HG03521 (cell line): ENCODE measurements at regions not wholly inside any gene's neighbourhood (a gene's known extent, or its start where the extent isn't known, plus 50 kb on each side); places are given as distances from the start of the nearest gene placed in this dataset.

Experiments
- ATAC-seq: cut with Tn5 transposase; IDR thresholded peaks from one replicate; pipeline ENCODE4 v1.9.1; 2021; ENCODE audit warnings: mild to moderate bottlenecking, moderate library complexity; ENCODE audit not compliant: unreplicated experiment

DNA sequence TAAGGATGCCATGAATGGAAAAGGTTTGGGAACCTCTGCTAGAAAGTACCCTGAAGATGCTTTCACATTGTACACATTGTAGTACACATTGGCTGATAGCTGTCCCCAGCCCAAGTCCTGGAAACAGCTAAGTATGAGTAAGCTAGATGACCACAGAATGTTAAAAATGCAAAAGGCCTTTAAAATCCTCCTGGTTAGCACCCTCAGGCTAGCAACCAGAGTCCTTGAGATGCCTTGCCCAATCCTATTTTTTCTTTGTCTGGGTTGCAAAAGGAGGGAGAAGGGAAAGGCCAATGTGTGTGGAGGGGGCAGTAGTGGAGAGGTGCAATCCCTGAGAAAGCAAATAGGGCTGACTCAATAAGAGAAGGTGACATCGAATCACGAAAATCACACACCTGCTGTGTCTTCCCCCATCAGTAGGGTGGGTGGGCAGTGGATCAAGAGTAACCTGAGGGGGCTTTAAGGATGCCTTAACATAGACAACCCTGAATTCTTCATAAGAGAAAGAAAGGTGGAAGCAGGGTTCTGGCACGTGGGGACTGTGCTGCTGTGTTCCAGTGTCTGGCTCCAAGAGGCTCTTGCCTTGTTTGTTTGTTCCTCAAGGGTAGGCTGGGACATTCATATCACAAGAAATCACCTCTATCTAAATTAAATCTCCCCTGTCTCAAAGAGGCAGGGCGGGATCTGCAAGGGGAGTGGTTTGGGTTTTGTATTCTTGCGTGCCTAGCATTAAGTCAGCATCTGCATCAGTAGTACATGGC is 266.2 kb upstream of the PLXNA2 start:
- no peak for ATAC-seq

DNA sequence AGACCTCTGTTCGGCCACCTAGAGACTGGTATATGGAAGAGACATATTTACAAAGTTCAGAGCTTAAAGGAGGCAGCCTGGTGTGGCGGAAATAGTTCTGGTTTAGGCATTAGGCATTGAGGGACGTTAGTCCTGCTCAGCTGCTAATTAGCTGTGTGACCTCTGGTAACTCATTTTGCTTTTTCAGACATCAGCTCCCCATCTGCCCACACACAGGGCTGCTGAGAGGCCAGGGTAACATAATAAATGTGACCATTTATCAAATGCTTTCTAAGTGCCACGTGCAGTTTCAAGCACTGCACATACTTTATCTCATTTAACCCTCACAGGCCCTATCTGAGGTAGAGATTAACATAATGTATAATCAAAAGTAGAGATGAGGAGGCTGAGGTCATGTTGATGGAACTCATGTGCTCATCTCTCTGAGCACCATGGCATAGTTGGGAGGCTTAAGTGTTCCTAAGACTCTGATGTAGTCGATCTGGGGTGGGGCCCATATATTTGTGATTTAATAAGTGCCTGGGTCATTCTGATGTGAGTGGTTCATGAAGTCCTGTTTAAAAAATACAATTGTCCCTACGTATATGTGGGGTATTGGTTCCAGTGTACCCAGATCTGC is 267.2 kb upstream of the PLXNA2 start:
- no peak for ATAC-seq

DNA sequence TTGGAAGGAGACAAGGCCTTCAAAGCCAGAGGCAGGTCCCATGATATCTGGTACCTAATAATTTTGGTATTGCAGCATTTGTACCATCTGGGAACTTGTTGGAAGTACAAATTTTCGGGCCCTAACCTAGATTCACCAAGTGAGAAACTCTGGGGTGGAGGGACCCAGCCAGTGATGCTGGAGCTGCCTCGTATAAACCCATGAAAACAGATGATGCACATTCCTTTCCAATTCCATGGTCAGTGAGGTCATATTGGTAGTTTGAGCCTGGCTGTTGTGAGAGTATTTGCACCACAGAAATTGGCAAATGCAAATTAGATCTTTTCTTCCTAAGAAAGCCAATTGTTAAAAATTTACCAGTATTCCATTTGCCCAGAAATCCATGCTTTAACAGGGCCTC is 269.6 kb upstream of the PLXNA2 start:
- ATAC-seq, result no peak

DNA sequence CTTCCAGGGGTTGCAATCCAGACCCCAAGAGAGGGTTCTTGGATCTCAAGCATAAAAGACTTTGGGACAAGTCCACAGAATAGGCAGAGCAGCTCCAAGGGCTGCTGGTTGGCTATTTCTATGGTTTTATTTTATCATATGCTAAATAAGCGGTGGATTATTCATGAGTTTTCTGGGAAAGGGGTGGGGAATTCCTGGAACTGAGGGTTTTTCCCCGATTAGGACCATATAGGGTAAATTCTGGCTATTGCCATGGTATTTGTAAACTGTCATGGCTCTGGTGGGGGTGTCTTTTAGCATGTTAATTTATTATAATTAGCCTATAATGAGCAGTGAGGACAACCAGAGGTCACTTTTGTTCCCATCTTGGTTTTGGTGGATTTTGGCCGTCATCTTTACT is 270.9 kb upstream of the PLXNA2 start:
- ATAC-seq, result no peak

DNA sequence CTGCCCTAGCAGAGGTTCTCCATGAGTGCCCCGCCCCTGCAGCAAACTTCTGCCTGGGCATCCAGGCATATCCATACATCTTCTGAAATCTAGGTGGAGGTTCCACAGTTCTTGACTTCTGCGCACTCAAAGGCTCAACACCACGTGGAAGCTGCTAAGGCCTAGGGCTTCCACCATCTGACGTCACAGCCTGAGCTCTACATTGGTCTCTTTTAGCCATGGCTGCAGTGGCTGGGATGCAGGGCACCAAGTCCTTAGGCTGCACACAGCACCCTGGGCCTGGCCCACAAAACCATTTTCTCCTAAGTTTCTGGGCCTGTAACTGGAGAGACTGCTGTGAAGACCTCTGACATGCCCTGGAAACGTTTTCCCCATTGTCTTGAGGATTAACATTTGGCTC is 272.6 kb upstream of the PLXNA2 start:
- ATAC-seq, result no peak

DNA sequence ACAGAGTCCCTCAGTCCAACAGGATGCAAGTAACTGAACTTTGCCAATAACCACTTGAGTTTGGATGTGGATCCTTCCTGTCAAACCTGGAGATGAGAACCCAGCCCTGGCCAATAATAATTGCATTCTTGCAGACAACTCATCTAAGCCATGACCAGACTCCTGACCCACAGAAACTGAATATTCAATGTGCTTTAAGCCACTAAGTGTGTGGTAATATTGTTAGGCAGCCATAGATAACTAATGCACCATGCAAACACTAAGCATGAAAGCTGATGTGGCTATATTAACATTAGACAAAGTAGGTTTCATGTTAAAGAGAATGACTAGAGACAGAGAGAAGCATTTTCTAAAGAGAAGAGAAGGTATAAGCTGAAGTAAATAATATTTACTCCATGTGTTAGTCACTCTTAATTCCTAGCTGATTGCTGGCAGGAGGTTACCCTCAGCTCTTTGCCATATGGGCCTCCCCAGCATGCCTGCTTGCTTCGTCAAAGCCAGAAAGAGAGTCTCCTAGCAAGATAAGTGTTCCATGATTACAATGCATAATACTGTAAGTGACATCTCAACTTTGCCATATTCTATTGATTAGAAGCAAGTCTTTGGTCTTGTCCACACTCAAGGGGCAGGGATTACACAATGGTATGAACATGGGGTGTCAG is 276.4 kb upstream of the PLXNA2 start:
- no peak for ATAC-seq

DNA sequence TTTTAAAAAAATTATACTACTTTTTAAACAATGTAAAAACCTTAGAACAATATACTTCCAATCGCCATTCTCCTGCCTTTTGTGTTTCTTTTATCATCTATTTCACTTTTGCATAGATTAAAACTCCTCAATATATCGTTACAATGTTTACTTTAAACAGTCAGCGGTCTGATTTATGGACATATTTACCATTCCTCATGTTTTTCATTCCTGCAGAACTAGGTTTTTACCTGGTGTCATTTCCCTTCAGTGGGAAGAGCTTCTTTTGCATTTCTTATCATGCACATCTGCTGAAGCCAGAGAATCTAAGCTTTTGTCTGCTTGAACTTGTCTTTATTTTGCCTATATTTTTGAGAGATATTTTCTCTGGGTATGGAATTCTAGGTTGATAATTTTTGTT is 277.4 kb upstream of the PLXNA2 start:
- no peak for ATAC-seq

DNA sequence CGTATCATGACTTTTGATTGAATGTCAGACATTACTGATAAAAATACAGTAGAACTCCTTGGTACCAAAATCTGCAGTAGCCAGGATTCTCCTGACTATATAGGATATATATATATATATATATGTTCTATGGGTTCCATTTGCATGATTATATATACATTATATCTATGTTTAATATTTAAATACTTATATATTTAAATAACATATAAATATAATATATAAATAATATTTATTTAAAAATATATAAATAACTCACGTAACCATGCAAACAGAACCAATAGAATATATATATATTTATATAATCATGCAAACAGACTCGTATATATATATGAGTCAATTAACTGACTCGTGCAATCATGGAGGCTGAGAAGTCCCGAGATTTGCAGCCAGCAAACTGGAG is 278.8 kb upstream of the PLXNA2 start:
- no peak for ATAC-seq

DNA sequence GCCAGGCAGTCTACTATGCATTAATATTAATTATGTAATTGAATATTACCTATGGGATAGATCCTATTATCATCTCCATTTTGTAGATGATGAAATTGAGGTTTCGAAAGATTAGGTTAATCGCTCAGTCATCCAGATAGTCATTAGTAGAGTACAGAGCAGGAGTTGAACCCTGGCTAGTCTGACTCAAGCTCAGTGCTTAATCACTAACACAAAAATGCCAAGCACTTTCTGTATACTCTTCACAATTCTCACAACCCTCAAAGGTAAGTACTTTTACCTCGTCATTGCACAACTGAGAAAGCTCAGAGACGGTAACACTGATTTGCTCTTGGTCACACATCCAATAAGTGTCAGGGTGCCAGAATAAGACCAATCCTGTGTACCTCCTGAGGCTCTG is 280.2 kb upstream of the PLXNA2 start:
- ATAC-seq, result no peak

DNA sequence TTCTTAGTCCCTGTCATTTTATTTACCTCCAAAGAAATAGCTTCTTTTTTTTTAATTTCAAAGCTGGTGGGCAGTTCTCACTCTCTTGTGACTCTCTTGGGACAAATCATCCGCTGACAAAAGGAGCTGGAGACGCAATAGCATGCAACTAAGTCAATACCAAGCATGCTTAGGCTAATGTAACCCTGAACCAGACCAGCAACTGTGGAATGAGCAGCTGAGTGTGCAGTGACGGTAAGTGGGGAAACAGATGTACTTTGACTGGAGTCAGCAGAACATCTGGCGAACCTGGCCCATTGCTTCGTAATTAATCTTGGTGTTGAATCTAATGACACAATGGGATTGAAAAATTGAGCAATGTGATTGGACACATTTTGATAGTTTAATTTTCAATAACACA is 280.7 kb upstream of the PLXNA2 start:
- no peak for ATAC-seq

DNA sequence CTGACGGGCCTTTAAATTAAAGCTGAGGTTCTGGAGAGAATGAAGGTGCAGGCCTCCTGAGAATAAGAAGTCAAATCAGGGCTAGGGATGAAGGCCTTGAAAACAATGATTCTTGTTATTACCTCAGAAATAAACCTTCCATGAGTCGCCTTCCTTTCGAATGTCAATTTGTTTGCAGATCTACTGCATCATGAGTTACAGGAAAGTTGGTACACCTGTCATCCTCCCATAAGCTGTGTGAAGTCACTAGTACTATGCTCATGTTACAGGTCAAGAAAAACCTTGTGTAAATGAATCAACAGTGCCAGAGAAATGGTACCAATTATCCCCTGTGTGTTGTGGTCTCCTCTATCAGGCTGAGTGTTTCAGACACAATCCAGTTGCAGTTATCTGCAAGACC is 281.2 kb upstream of the PLXNA2 start:
- ATAC-seq, result no peak

DNA sequence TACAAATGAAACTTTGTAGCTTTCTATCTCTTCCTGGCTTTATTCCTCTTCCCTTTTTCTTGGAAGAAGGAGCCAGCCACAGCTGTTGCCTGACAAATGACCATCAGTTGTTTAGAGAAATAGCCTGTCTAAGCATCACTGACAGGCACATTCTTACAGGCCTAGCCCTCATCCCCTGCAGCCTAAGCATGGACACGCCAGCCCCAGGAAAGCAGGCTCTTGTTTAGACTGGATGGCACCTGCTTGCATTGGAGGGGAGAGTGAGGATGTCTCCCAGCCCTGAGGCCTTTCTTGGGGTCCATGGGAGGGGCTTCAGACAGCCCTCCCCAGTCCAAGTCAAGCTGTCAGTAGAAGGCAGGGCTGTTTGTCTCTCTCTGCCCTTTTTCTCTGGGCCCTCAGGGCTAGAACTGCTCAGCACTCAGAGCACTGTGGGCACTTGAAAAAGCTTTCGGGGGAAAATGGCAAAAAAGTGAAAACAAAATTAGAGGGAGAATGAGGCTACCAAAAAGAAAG is 282.5 kb upstream of the PLXNA2 start:
- no peak for ATAC-seq

DNA sequence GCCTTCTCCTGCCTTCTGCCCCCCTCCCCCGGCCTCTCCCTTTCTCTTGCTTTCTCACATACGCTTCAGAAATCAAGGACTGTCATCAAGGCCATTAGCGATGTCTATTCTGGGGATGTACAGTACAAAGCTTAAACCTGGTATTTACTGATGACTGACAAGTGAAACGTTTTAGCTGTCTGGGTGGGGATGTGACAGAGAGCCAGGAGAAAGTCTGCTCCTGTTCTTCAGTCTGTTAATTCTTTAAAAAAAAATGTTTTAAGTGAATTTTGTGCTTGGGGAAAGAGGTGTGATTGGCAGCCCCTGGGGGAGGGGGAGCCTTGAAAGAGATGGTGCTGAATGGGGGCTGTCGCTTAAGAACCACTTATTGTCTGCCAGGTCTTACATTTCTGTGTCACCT is 283.0 kb upstream of the PLXNA2 start:
- ATAC-seq, result no peak

DNA sequence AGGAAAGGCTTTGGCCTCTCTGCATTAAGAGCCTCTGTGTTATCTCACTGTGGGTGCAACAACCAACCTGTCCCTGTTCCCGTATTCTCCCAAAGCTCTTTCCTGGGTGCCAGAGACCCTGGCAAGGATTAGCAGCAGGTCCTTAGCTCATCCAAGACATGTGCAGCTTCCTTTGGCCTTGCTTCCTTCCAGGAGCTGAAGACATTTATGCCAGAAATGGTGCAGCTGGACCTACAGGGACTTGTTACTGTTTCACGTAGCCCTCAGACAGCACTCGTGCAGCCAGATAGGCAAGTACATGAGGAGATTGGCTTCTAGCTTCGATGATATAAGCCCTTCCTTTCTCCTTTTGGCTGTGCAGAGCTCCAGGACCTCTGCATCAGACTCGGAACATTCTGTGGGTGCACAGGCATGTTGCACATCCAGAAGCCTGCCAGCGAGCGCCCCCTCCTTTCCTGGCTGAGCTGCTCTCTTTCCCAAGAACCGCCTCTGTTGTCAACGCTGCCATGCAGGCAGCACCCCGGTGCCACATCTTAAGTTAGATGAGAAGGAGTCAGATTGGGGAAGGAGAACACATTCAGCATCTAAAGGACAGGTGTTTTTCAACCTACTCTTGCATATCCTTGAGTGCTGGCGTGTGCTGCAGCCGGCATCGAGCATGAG is 284.5 kb upstream of the PLXNA2 start:
- no peak for ATAC-seq

DNA sequence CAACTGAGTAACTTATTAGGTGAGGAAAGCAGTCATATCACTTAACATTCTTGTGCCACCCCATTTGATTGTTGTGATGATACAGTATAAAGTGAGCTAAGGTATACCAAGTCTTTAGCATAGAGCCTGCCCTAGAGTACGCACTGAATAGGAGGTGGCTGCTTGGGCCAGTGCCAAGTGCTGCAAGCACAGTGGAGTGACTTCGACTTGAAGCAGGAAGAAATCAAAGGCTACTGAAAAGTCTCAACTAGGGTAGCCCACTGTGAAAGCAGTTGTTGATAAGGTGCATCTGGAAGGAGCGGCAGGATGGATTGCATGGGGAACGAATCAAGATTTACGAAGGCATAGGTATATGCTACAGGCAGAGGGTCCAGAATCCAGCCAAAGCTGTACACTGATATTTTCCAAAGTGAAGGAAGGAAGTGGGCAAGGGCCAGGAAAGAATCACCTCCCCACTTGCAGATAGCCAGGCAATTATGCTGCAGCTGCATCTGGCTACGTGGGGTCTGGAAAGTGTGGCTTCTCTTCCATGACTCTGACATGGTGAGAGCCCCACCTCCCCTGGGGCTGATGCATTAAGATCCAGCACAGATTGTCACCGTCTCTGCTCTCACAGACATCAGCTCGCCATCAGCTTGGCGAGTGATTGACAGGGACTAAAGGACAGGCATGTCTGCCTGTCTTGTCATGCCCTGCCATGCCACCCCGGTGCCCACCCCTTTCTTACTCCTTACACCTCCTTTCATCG is 287.0 kb upstream of the PLXNA2 start:
- no peak for ATAC-seq

DNA sequence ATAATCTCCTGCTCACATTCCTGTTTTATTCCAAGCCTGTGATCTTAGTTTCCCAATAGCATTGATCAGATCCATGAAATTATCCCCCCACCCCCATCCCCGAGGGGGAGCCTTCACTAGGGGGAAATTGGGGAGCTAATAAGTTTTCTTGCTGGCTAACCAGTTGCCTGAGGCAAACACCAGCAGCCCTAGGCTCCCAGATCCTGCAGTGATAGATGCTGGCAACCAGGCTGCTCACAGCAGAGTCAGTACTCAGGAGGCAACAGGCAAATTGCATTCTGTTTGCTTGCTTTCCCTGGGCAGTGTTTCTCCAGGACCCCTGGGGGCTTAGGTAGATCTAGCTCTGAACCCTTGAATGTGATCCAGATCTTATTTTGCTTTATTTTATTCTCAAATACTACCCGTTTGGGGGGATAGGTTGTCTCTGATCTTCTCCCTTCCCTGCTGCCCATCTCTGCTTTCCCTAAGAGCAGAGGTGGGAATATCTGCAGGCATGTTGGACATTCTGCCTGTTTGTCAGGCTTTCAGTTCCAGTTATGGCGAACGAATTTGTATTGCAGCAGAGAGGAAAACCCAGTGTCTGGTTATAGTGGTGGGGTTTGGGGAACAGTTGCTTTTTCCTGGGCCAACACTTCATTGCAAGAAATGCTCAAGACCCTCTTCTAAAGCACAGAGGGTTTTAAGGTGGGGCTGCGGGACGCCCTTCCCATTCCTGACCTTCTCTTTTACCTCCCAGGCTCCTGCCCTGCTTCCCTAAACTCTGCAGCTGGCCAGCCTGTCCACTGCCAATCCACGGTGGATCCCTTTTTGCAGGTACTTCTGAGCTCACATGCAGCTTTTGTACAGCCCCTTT is 289.8 kb upstream of the PLXNA2 start:
- no peak for ATAC-seq

DNA sequence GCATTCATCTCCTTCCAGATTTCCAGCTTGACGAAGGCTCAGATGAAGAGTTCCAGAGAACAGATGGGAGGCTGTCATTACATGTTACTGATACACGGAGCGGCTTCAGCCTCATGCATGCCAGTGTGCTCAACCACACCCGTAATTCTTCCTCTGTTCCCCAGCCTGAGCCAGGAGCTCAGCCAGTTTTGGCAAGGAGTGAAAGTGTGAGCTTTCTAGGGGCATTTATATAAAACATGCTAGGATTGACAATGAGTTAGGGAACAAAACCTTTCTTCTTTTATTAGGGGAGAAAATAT is 290.4 kb upstream of the PLXNA2 start:
- ATAC-seq, result no peak

DNA sequence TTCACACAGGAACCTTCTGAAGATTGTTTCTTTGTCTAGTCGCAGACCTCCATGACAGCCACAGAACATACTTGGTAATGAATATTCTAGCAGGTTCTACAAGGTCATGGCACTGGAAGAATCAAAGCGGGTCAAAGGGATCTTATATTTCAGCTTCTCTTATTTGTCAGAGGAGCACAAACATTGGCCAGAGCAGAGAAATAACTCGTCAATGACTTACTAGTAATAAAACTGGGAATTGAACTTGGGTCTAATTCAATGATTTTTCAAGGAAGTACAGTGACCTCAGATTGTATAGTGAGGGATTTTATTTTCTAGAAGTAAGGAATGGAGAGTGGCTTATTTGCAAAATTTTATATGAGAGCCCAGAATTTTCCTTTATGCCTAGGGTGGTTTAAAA is 290.8 kb upstream of the PLXNA2 start:
- no peak for ATAC-seq

DNA sequence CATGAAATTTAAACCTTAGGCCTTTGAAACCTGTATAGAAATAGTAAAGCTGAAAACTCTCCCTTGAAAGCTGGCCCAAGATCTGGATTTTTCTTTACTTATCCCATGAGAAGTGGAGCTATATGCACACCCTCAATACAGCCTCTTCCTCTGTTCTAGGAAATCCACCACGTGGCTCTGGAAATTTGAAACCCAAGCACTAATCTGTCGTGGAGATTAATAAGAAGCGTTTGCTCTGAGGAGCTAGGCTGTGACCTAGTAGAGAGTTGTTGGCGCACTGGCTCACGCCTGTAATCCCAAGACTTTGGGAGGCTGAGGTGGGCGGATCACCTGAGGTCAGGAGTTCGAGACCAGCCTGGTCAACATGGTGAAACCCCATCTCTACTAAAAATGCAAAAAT is 291.3 kb upstream of the PLXNA2 start:
- ATAC-seq, result no peak

DNA sequence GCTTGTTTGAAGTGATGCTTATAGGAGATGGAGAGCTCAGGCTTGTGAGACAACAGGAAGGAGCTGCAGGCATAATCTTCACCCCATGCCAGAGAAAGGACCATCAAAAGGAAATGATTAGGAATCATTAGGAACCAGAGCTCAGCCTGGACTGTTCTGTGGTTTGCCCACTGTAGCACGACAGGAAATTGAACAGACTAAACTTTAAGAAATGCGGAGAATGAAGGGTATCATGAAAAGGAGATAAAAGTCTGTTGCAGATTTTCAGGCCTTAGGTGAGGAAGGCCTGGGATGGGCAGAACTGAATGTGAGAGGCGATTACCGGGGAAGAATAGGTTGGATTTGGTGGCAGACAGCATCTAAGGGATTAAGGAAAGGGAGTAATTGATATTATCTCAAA is 292.0 kb upstream of the PLXNA2 start:
- ATAC-seq, result no peak
